Keratinocyte (primary cell): ENCODE measurements at regions not wholly inside any gene's neighbourhood (a gene's known extent, or its start where the extent isn't known, plus 50 kb on each side); places are given as distances from the start of the nearest gene placed in this dataset.

Experiments used
- EZH2 ChIP-seq: IDR thresholded peaks from one replicate; pipeline ENCODE4 v1.6.1; 2012; ENCODE audit warnings: inconsistent platforms, mild to moderate bottlenecking, low read length, moderate library complexity
- TF ChIP-seq, protein P1 (sequence below), 3 experiments: IDR thresholded peaks in 1 of 3; conservative IDR thresholded peaks in 1 of 3; optimal IDR thresholded peaks in 1 of 3; 2 replicates in 2 of 3; 3 replicates in 1 of 3; pipeline versions ENCODE3 to v1.5.1; 2011; ENCODE audit warnings: low read length in 3 of 3, mild to moderate bottlenecking in 3 of 3, moderate library complexity in 2 of 3, control low read depth in 1 of 3, inconsistent platforms in 1 of 3; ENCODE audit not compliant: insufficient read depth in 2 of 3; ENCODE audit errors: extremely low read depth in 1 of 3

DNA sequence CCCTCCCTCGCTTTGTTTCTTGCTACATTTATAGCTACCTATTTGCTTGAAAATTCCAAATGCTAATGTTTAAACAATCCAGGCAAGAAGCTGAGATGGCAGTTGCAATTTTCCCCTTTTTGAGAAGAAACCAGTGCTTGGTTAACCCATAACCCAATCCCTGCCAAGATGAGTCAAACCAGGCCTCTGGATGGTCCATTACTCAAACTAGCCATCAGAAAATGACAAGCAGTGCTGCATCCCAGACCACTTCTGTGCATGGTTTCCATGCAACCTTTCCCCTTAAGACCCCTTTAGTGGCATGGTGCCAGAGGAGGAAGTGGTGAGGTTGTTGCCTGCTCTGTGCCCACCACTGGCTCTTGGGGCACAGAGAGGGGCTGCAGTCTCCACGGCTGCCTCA, 131.2 kb upstream of the RMP24 start:
- TF ChIP-seq, protein P1, sequence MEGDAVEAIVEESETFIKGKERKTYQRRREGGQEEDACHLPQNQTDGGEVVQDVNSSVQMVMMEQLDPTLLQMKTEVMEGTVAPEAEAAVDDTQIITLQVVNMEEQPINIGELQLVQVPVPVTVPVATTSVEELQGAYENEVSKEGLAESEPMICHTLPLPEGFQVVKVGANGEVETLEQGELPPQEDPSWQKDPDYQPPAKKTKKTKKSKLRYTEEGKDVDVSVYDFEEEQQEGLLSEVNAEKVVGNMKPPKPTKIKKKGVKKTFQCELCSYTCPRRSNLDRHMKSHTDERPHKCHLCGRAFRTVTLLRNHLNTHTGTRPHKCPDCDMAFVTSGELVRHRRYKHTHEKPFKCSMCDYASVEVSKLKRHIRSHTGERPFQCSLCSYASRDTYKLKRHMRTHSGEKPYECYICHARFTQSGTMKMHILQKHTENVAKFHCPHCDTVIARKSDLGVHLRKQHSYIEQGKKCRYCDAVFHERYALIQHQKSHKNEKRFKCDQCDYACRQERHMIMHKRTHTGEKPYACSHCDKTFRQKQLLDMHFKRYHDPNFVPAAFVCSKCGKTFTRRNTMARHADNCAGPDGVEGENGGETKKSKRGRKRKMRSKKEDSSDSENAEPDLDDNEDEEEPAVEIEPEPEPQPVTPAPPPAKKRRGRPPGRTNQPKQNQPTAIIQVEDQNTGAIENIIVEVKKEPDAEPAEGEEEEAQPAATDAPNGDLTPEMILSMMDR (optimal IDR thresholded peaks at IDR 0.05 in 1 of 3, IDR thresholded peaks at IDR 0.05 in 1 of 3, conservative IDR thresholded peaks at IDR 0.05 in 1 of 3; ENCODE audit: extremely low read depth in 1 of 3, insufficient read depth in 2 of 3, low read length in 3 of 3): no peak
- no peak for TF ChIP-seq EZH2
